SK-N-SH (cell line): ENCODE measurements at regions not wholly inside any gene's neighbourhood (a gene's known extent, or its start where the extent isn't known, plus 50 kb on each side); places are given as distances from the start of the nearest gene placed in this dataset.

Experiments used
- CTCF ChIP-seq: fragments of 200-600 bp; sonication (generic); IDR thresholded peaks from 2 replicates; pipeline ENCODE4 v1.6.1; 2017; ENCODE audit warnings: antibody characterized with exemption, mild to moderate bottlenecking, moderate library complexity
- RCOR1 ChIP-seq: fragments of 150-350 bp; IDR thresholded peaks from 2 replicates; pipeline ENCODE4 v1.6.1; 2017; ENCODE audit warnings: antibody characterized with exemption, low read length
- REST ChIP-seq: IDR thresholded peaks from 2 replicates; pipeline ENCODE4 v1.6.1; 2012; ENCODE audit warnings: mild to moderate bottlenecking, low read depth, low read length, moderate library complexity
- RFX5 ChIP-seq: IDR thresholded peaks from 2 replicates; pipeline ENCODE4 v1.6.1; 2012; ENCODE audit warnings: mild to moderate bottlenecking, improper control_type of control experiment, low read length
- TF ChIP-seq, protein P1 (sequence below): IDR thresholded peaks from 2 replicates; pipeline ENCODE4 v1.4.0; 2012; ENCODE audit warnings: low read depth

DNA sequence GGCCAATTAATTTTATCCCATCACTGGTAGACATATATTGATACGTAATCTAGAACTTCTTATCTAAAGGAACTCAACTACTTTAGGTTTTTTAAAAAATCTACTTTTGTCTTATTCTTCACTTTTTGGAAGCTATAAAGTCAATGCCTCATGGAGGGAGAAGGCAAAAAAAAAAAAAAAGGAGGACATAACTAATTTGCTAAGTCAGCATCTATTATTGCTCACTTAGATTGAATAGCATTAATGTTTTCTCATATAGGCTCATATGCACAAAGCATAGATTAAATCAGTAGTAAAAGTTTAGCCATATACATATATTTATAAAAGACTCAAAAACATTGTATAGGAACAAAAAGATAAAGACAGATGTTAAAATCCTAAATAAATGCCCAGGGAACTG, 179.3 kb upstream of the DGKB start:
- TF ChIP-seq CTCF (no peak), RFX5 (no peak), REST (no peak), RCOR1 (no peak)
- TF ChIP-seq, protein P1, sequence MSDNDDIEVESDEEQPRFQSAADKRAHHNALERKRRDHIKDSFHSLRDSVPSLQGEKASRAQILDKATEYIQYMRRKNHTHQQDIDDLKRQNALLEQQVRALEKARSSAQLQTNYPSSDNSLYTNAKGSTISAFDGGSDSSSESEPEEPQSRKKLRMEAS, result no peak
